ENCODE measurements at regions not wholly inside any gene's neighbourhood (a gene's known extent, or its start where the extent isn't known, plus 50 kb on each side); places are given as distances from the start of the nearest gene placed in this dataset.

DNA sequence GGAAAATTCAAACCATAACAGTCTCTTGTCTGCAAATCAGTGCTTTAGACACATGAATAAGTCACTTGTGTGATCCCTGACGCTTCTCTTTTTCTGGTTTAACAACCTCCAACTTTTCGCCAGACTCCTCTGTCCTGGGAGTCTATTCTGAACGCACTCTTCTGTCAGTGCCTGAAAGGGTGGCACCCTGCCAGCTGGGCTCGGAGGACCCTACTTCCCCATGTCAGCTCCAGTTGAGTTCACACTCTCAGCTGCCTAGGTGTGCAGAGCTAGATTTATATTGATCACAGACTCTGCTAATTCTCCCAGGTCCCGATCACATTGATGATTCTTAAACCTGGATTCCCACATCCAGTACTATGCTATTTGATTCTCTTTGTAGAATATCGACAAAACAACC, 649.1 kb downstream of the BNC2 start:
- TF ChIP-seq CTCF (IDR thresholded peaks at IDR 0.05; ENCODE audit: poor library complexity) (no peak), EZH2phosphoT487 (IDR thresholded peaks at IDR 0.05; ENCODE audit: low read depth, severe bottlenecking, unreplicated experiment) (no peak)
